GM19438 (cell line): ENCODE measurements at regions not wholly inside any gene's neighbourhood (a gene's known extent, or its start where the extent isn't known, plus 50 kb on each side); places are given as distances from the start of the nearest gene placed in this dataset.

Source experiments
- ATAC-seq: cut with Tn5 transposase; IDR thresholded peaks from one replicate; pipeline ENCODE4 v1.9.1; 2021; ENCODE audit warnings: low read depth; ENCODE audit not compliant: unreplicated experiment

DNA sequence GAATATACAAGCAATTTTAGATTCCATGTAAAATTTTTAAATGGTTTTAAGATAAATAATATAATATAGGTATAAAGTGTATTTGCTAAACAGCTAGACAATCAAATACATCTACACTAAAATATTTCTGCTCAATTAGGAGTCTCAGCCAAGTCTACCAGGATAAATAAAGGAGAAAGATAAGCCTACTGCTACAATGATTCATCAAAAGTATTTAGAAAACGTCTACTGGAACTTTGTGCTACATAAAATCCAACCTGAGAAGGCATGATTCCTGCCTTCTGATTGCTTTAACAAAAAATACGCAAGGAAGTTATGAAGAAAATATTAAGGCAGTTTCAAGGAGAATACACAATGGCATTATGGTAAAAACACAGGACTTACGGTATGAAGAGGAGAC is 570.6 kb downstream of the EFNA5 start:
- ATAC-seq = no peak

DNA sequence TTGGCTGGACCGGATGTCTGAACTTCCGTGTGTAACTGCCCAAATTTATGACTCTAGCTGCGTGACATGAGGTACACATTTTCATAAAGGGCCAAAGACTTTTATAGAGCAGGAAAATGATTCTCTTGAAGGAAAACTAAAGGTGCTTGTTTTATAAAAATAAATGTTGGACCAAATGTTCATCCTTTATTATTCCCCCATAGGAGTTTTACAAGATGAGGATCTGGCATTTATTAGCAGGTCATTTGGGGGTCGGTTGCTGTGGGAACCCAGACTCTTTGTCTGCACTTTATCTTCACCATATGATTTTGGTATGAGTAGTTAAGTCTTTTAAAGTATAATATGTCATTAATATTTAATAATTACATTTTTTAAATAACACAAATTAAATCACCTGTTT is 571.2 kb downstream of the EFNA5 start:
- no peak for ATAC-seq

DNA sequence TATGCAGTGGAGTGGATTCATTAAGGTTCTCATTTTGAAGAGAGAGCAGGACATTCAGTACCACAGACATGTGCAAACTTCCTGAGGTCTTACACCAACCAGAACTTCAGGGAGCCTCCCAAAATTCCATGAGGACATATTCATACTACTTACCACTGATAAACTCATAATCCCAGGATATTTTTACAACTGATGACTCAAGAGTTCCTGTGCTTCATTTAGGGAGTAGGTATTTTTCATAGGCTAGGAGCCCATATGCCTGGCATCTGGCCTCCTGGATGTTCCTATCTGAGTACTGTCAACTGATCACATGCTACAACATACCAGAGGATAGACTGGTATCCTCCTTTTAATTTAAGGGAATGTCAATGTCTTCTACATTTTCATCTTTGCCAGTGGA is 578.0 kb downstream of the EFNA5 start:
- ATAC-seq = no peak

DNA sequence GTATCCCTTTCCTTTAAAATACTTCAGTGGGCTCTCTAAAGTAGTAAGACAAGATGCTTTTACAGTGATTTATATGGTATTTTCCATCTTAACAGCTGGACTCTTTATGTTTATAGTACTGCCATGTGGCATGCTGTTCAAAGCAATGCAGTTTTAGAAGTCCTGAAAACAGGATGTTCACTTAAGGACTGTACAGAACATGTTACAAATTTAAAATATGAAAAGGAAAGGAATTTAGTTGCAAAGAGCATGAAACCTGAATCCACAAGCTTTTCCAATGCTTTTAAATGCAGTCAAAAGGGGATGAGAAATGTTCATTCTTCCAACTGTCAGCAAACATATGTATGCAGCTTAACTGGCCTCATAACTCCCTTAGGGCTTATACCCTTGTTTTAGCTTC is 580.2 kb downstream of the EFNA5 start:
- no peak for ATAC-seq

DNA sequence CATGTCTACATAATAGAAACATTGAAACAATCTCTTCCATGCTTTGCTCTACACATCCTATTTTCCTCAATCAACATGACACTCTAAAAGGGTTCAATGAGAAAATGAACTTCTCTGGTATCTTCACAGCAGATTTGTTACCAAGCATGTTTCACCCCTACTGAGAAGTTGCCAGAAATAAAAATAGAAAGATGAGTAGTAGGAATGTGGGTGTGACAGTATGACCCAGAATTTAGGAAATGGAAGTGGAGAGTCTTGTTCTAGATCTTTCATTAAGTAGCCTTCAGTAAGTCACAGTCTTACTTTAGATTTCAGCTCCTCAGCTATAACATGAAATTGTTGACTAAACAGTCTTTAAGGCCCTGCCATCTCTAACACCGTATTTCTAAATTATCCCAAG is 581.8 kb downstream of the EFNA5 start:
- ATAC-seq = no peak

DNA sequence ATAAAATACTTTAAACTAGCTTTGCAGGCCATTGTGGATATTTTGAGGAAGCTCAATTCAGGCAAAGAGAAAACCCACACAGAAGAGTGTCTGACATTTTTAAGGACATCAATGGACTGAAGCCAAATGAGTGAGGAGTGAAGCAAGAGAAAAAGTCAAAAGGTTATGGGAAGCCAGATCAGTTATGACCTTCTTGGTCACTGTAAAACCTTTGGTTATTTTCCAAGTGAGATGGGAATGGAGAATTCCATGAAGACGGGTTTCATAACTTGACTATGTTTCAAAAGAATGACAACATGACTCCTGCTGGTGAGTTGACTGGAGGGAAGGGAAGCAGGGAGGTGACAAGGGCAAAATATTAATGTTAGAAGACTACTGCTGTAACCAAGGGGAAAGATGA is 585.2 kb downstream of the EFNA5 start:
- ATAC-seq = no peak

DNA sequence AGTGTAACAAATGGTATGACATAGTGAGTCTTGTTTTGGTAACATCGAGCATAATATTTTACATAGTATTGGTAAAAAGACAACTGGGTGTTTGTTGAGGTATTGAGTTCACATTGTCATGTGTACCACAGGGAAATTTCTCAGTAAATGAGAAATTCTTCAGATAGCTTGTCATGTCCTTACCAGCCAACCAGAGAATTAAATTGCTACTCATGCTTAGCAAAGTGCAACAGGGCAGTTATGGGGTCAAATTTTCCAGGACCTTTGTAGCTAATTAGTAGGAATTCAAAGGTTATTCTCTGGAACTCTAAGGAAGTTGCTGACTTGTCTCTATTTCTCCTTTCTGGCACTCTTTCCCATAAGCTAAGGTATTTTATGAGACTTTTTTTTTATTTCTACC is 595.7 kb downstream of the EFNA5 start:
- no peak for ATAC-seq

DNA sequence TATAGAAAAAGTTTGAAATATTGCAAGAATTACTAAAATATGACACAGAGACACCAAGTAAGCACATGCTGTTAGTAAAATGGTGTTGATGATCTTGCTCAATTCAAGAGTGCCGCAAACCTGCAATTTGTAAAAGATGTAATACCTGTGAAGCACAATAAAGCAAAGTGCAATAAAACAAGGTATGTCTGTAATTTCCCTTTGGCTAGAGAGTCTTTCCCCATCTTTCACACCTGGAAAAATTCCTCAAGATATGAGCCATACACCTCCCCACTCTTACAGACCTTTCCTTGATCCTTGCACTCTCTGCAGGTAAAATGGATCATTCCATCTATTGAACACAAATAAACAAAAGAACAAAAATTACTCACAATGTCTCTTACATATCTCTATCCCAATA is 597.8 kb downstream of the EFNA5 start:
- ATAC-seq = no peak

DNA sequence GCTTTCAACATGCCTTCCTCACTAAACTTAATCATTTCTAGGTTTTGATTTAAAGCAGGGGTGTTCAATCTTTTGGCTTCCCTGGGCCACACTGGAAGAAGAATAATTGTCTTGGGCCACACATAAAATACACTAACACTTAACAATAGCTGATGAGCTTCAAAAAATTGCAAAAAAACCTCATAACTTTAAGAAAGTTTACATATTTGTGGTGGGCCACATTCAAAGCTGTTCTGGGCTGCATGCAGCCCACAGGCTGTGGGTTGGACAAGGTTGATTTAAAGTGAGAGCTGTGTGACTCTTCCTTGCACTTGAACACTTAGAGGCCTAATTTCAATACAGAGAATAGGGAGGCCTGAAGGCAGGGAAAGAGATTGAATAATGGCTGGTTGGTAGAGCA is 598.3 kb downstream of the EFNA5 start:
- ATAC-seq = no peak

DNA sequence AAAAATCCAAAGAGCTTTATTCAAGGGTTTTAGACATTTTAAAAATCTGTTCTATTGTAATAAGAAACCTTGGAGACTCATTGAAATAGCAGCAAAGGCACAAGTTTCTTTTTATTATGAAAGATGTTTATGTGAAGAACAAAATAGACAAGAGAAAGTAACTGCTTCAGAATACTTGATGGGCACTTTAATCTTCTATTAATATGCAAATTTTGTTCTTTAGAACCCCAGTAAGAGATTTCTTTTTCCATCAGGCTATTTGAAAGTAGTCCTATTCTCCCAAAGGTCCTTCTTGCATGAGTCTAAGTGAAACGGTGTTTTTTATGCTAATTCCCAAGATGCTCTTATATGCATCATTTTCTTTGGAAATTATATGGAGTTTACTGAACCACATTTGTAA is 602.0 kb downstream of the EFNA5 start:
- no peak for ATAC-seq

DNA sequence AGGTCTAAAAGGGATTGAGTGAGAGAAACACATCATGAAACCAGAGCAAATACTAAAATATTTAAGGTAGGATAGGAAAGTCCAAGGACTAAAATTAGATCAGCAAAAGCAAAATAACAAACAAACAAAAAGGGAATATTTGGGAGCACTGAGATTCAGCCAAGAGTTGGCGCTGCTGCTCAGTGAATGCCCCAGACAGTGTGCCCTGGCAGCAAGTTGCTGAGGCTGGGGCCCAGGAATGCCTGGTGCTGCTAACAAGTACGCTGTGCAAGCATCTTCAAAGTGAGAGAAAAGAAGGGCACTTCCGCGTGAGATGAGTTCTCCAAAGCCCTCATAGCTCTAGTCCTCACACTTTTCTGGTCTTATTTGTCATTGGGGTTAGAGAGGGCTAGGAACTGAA is 603.3 kb downstream of the EFNA5 start:
- ATAC-seq = no peak

DNA sequence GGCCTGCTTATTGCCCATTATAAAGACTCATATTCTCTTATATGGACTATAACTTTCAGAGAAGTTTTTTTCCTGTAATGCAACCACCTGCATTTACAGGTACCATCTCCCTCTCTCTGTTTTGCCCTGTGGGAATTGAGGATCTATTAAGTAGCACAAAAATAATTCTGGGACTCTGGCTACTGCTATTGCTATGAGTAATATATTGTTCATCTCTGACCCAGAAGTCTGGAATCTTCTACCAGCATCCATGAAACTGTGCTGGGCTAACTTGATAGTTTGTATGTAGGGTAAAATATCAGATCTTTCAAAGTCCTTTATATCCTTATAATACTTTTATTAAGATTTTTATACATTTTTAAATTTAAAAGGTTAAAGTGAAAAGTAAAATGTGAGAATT is 607.2 kb downstream of the EFNA5 start:
- ATAC-seq = no peak

DNA sequence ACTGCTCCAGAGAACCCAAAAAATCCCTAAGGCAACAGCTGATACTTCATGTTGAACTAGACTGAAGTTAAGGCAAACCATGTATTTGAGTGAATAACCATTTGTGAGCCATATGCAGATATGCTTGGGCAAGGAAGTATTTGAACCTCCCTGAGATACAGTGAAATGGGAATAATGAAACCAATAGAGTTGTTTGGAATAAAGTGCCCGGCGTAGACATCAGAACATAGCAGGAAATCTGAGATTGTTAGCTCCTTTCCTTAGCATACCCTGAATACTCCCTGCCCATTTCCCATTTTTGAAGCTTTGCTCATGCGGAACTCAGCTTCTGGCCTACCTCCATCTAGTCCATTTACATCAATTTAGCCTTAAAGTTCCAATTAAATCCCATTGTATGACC is 611.9 kb downstream of the EFNA5 start:
- no peak for ATAC-seq

DNA sequence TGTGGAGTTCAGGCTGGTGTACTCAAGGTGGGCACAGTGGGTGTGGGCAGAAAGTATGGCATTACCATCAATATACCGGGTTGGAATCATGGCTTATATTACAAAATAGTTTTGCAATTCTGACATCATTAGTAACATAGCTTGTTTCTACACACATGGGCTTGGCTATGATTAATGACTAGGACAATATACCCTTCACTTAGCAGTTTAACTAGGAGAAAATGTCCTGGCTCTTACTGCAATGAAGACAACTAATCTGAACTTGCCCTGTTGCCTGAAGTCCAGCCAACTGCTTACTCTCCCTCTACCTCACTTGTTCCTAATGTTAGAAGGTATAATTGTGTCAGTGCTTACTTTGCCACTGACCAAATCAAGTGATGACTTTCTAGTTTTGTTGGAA is 612.5 kb downstream of the EFNA5 start:
- ATAC-seq = no peak

DNA sequence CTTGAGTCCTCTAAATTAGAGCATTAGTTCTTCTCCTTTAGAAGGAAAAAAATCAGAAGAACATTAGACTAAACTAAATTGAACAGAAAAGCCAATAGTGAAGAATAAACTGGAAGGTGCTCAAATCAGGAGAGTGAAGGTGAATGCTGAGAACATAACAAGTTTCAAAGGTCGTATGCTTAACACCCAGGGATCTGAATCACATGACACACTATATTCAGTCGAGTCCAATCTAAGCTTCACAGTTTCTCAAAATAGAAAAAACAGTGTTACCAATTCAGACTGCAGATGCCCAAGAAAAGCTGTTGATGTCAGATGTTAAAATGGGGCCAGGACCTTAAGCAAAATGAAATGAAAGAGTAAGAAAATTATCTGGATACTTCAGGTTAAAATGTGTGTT is 614.5 kb downstream of the EFNA5 start:
- ATAC-seq = no peak

DNA sequence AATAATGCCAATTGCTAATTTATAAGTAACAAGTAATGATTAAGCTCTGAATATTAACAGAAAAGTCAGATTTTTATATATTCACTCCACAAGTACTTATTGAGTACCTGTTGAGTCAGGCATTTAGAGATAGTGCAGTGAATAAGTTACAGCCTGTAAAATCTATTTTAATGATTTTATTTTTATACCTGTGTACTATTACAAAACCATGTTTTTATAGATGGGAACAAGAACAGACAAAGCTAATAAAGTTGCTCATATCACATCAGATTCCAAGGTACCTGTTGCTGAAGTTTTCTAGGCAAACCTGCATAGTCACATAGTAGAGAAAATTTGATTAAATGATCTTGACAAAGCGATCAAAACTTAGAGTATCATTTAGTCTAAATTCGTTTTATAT is 623.7 kb downstream of the EFNA5 start:
- ATAC-seq = no peak

DNA sequence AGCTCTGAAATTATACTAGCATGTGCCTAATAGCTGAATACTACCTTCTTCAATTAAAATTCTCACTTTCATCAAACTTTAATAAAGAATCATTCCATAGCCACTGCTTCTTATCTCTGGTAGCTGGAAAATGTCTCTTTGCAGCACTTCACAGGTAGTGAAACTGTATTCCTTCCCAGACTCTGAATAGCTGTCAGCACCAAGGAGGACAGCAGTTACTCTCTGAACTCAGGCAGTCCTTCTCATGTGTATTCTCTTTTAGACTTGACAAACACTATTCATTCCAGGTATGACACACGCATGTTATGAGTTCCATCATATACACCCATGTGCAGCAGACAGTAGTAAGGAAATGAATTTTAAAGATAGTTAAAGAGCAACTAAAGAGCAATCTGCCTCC is 627.1 kb downstream of the EFNA5 start:
- no peak for ATAC-seq

DNA sequence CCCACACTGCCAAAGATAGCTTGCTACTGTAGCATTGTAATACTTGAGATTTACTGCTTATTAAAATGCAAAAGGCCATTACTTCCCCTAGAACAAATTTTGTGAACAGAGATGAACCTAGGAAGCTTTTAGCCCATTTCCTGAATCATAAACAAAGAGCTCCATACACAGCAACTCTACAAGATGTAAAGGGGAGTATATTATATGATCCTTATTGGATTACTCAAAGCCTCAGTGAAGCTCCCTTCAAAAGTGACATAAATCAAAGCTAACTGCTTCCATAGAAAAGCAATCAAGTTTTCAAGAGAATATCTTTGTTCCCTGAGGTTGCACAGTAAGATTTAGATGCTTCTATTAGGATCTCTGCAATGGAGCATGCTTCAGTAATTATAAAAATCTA is 629.8 kb downstream of the EFNA5 start:
- no peak for ATAC-seq

DNA sequence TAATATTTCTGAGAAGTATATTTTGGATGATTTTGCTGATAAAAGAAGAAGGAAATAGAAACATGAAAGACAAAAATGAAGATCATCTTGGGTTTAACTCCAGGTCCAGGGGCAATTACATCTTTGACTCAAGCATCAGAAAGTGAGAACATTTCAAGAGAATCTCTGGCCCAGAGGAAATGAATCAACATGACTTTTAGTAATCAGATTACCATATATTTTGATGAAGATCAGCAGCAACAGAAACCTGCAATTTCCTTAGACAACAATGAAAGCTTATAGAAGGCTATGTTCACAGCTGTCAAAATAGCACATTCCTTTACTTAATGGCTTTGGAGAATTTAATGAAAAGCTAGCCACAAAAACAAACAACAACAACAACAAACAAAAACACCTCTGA is 638.1 kb downstream of the EFNA5 start:
- ATAC-seq = no peak

DNA sequence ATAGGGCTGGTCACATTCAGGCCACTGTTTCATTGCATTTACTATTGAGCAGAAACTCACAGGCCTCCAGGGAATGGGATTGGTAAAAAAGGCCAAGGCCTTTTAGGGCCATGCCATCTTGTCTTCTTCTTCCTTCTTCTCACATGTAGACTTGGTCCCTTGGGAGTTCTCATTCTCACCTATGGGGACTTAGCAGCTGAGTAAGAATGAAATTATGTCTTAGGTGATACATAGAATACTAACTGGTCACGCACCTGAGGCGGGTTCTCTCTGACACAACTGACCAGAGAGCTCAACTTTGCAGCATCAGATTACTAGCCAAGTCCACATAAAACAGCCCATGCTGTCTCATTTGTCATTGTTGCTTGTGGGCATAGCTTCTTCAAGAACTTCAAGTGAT is 641.8 kb downstream of the EFNA5 start:
- ATAC-seq = no peak

DNA sequence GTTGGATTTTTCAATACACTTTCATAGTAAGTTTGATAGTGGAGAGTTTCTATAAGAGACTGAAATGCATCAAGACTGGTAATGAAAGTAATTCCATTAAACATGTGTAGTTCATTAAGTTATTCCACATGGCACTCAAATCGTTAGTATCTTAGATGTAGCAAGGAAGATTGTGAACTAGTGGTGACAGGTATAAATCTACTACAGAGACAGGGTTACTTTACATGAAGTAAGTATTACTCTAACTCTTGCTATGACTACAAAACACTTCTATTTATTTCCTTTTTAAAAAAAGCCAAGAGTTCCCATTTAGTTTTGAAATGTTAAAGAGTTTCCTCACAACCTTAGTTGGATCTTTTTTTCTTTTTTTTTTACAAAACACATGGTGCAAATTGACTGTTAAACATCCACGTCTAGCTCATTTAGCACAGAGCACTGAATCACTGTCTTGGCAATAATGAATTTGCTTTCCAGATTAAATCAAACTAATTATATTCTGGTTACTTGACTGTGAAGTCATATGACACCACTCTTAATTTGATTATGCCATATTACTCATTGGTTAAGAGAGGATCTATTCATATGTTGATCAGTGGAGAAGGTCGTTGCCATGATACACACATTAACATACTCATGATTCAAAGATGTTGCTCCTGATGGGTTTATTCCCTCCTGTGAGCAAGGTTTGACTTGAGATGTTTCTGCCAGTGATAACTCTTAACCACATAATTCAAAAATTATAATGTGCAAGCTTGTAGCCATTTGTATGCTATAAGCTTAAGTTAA is 644.8 kb downstream of the EFNA5 start:
- ATAC-seq = no peak

DNA sequence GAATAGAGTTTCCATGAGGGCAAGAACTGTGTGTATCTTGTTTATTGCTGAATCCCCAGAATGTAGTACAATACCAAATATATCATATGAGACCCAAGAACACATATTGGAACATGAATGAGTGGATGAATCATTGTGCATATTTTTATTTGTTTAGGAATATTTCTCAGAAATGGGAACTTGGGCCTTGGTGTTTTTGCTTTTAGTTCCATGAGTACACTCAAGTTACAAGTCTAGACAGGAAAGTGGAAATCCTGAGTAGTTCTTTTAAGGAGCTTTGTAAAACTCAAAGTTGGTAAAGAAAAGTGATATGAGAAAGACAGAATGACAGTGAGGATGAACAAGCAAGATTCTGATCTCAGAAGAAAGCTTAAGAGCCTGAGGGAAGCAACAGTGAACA is 647.0 kb downstream of the EFNA5 start:
- ATAC-seq = no peak

DNA sequence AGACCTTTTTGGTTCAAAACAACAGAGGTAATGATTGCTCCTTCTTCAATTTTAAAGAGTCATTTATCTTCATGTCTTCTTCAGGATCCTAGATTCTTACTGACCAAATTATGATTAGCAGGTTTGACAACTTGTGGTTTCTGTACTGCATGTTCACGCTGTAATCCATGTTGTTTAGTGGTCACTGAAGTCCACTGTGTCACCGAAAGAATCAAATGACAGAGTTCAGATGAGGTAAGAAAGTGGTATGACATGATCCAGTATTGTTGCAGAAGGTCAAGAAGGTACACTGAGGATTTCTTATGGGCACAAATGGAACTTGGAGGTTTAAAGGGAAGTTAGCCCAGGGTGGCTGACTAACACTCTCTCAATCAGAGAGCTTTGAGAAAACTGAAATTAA is 649.2 kb downstream of the EFNA5 start:
- no peak for ATAC-seq
